NCI-H82 treated with DMSO at 0.1 percent for 48 hours (cell line): ENCODE measurements at regions not wholly inside any gene's neighbourhood (a gene's known extent, or its start where the extent isn't known, plus 50 kb on each side); places are given as distances from the start of the nearest gene placed in this dataset.

Source experiments
- DNase-seq: peaks from one replicate; lab custom pipeline; 2025; ENCODE audit not compliant: unreplicated experiment; lab: John Stamatoyannopoulos, UW

GRCh38 chr10:47140761-47141348, 159.1 kb upstream of the GDF10 start:
- DNase-seq: no peak

GRCh38 chr10:47141349-47141748, 158.6 kb upstream of the GDF10 start:
- DNase-seq: no peak

DNA sequence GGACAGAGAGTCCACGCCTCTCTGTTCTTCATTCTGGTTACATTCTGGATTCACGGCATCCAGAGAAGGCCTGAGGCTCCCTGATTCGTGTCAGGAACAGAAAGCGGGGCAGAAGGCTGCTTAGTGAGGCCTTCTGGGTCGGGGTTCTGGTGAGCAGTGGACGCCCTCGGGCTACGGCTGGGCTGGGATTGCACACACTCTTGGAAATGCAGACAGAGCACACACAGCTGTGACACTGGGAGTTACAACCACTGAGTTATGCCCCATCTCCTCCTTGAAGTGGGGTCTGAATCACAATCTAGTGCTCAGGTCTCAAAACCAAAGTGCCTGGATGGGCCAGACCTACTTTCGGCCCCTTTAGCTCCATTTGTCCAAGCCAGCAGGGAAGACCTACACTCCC, 156.9 kb upstream of the GDF10 start:
- no peak for DNase-seq

DNA sequence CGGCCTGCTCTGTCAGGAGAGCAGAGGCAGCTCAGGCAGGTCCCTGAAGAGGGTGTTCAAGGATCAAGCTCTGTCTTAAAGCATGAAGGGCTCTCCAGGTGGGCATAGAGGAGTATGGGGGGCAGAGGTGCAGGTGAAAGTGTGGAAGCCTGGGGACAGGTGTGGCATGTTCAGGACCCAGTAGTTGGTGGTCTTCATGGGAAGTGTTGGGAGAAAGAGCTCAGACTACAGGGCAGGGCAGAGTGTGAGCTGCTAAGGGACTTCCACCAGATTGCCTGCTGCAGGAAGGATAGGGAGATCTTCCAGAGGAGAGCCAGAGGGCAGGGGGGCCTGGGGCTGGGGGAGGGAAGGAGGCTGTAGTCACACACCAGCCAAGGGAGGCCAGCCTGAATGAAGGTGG, 156.5 kb upstream of the GDF10 start:
- DNase-seq: no peak

- no peak for DNase-seq
Measured at GRCh38 chr10:47144525-47144924, 155.5 kb upstream of the GDF10 start.

DNA sequence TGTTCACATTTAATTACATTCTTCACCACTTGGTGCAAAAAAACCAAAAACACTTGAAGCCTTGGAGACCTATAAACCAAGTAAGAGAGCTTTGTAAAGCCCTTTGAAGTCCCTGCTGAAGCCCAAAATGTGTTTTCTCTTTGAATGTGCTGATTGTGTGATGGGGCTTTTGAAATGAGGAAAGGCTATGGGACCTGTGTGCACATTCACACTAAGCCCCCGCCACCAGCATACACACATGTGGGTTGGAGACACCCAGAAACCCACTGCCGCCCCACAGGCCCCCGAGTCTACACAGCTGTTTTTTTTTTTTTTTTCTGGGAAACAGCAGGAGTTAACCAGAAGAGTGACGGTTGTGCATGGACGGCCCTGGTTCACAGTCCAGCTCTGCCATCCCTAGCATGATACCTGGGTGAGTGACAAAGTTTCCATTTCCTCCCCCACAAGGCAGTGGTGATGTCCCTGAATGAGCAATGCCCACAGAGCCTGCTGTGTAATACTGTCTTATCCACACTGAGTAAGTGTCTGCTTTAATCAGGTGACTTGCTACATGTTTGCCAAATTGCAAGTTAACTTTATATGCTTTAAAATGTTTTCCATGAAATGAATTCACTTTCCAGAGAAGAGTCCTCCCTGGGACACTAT, 154.6 kb upstream of the GDF10 start:
- no peak for DNase-seq

- DNase-seq: no peak
Measured at GRCh38 chr10:47146572-47146971, 153.4 kb upstream of the GDF10 start.

- no peak for DNase-seq
Measured at GRCh38 chr10:47147186-47147585, 152.8 kb upstream of the GDF10 start.

GRCh38 chr10:47150581-47150980, 149.4 kb upstream of the GDF10 start:
- DNase-seq: no peak

GRCh38 chr10:47151920-47152319, 148.1 kb upstream of the GDF10 start:
- no peak for DNase-seq

GRCh38 chr10:47152861-47153349, 147.1 kb upstream of the GDF10 start:
- no peak for DNase-seq

- no peak for DNase-seq
Measured at GRCh38 chr10:47154762-47155161, 145.2 kb upstream of the GDF10 start.

DNA sequence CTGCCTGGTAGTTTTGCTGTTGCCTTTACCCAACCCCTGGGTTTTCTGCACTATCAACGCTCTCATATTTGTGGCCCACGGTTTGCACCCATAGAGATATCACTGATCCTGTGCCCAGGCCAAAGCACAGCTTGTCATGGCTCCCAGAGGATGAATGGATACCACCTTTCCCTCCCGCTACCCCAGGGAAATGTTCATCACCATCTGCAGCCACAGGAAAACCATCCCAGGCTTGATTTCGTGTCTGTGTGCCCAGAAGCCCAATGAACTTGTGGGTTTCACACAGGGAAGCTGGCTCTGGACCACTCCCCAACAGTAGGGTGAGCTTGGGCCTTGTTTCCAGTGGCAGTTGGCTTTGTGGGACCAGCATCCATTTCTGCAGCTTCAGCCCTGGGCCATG, 143.1 kb upstream of the GDF10 start:
- no peak for DNase-seq

DNA sequence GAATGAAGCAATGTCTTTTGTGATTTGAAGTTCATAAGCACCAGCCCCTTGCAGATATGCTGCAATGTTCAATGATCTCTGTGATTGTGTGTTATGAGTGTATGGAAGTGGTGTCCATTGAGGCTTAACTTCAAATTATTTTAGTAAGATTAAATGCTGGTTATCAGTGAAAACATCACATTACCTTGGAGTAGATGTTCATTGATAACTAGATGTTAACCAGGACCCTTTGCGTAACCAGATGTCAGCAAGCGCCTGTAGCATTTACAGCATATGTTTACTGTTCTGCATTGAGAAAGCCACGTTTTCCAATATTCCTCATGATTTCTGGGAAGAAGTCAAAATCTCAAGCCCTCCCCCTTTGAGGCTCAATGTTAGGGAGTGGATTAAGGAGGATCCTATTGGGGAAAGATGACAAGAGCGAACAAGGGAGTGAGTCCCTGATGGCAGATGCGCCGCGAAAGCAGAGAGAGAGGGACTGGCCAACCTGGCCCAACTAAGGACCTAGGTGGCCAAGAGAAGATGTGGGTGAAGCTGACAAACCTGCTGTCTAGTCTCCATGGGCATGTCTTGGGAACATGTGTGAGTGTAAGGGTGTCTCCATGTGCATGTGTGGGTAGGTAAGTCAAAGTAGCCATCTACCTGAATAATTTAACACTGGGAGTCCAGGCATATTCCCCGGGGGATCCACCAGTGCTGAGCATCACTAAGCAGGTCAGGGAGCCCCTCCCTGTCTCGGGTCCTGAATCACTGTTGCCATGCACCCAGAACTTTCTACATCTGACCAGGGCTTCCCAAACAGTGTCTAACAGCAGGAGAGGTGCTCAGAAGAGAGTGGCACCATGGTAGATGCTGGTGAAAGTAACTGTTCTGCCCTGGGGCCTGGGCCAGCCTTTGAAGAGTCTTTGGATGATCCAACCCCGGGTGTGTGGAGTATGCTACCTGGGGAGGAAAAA, 141.6 kb upstream of the GDF10 start:
- no peak for DNase-seq

GRCh38 chr10:47159361-47160260, 140.4 kb upstream of the GDF10 start:
- DNase-seq: no peak

DNA sequence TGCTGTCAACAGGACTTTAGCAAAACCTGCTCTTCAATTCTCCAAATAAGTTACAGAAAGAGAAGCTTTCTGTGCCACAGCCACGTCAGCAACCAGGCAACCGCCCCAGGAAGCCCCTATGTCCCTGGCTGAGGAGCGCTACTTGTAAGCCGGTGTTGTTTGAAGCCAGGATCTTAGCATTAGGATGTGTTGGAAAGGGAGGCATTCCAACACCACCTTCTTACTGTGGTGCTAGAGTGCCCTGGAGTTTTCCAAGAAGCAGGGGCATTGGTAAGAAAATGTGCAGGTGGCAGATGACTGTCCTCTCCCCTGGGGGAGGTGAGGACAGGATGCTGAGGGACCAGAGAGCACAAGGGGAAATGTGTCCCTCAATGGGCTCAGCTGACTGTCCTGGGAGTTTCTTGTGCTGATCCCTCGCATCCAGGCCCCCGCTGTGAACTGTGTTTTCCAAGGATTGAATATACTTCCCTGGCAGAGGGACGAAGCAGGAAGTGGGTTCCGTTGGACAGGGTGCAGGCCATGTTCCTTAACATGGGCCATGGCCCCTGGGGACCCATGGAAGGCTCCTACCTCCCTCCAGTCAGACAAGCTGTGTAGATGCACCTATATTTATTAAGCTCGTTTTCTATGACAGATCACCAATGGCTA, 139.6 kb upstream of the GDF10 start:
- no peak for DNase-seq

DNA sequence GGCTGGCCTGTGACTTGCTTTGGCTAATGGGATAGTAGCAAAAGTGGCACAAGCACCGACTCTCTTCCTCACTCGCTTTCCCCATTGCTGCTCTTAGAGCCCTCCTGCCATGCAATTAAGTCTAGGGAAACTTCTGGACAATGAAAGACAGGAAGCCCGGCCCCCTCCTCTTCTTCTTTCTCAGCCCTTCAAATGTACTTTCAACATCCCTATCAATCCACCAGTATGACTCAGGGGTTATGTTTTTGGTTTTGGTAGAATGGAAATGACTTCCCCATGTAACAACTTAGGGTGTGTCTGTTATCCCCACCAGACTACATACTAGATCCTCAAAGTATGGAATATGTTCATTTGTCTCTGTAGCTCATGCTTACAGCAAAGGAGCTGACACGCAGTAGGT, 139.0 kb upstream of the GDF10 start:
- no peak for DNase-seq

GRCh38 chr10:47161465-47161864, 138.5 kb upstream of the GDF10 start:
- DNase-seq: no peak

DNA sequence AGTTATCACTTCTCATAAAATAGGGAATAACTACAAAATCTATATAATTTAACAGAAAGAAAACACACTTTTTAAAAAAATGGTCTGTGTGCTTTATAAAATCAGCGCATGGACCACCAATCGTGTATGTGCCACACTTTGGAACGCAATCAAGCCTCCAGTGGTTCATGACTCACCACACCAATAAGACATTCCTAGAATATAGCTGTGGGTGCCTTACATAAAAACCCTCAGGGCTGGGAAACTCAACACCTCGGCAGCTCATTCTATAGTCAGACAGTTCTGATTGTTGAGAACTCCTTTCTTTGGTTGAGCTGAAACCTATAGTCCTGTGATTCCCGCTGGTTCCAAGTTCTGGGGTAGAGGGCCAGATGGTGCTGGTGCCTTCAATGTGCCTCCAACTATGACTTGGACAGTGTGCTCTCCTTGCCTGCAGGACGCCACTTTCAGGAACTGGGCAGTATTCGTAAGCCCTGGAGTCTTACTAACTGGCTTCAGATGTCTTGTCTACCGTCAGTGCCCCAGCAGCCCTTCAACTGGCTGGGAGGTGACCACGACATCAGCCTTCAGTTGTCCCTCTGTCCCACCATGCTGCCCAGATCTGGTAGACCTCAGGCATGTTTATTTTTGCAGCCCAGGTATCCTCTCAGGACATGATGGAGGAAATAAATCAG, 135.7 kb upstream of the GDF10 start:
- DNase-seq: no peak

GRCh38 chr10:47164800-47165128, 135.2 kb upstream of the GDF10 start:
- no peak for DNase-seq
